ENCODE measurements at regions not wholly inside any gene's neighbourhood (a gene's known extent, or its start where the extent isn't known, plus 50 kb on each side); places are given as distances from the start of the nearest gene placed in this dataset.

DNA sequence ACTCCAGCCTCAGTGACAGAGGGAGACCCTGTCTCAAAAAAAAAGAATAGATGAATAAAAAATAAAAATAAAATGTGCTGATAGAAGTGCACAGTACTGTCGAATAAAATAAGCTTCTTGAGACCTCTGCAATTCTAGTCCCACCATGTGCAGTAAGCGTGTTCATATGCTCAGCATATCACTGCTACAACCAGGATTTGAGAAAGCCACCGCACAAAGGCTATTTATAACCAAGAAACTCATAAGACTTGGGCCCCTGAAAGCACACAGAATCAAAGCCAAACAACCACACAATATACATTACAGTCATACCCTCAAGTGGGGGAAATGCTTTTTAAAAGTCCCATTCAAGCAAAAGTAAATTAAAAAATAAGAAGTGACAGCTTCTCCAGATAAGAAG, 56.5 kb upstream of the FXR1 start:
- no peak overlapping the region for H3K23ac ChIP-seq (ENCODE audit: low read depth, low read length)
- H2AFZ ChIP-seq (replicated peaks; ENCODE audit: low read length, poor library complexity), result no peak overlapping the region
- H2AK9ac ChIP-seq (replicated peaks; ENCODE audit: low read depth, low read length, poor library complexity), result no peak overlapping the region
- no peak overlapping the region for H3K9ac ChIP-seq (ENCODE audit: low read depth, low read length)
- H3K9me1 ChIP-seq (ENCODE audit: insufficient read depth, low read length), result no peaks in the 10 kb centered on the region
- no peaks in the 10 kb centered on the region for H3K36me3 ChIP-seq (ENCODE audit: control insufficient read depth, insufficient read depth, low read length)
- H2BK120ac ChIP-seq (ENCODE audit: low read depth, low read length), result no peak overlapping the region
- WGBS, 2 experiments (ENCODE audit: extremely low coverage in 2 of 2, insufficient read length in 1 of 2), result 17% methylated on average over 1 of the region's 3 CpGs; no CpG with 5 or more reads in 1 of the 2 experiments
- H4K5ac ChIP-seq (ENCODE audit: low read depth, low read length), result no peak overlapping the region
- H3K27ac ChIP-seq (ENCODE audit: insufficient read depth, low read length), result no peak overlapping the region
- TF ChIP-seq, protein P1, sequence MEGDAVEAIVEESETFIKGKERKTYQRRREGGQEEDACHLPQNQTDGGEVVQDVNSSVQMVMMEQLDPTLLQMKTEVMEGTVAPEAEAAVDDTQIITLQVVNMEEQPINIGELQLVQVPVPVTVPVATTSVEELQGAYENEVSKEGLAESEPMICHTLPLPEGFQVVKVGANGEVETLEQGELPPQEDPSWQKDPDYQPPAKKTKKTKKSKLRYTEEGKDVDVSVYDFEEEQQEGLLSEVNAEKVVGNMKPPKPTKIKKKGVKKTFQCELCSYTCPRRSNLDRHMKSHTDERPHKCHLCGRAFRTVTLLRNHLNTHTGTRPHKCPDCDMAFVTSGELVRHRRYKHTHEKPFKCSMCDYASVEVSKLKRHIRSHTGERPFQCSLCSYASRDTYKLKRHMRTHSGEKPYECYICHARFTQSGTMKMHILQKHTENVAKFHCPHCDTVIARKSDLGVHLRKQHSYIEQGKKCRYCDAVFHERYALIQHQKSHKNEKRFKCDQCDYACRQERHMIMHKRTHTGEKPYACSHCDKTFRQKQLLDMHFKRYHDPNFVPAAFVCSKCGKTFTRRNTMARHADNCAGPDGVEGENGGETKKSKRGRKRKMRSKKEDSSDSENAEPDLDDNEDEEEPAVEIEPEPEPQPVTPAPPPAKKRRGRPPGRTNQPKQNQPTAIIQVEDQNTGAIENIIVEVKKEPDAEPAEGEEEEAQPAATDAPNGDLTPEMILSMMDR (conservative IDR thresholded peaks at IDR 0.05; ENCODE audit: low read depth, low read length), result no peak
- TF ChIP-seq RFX5 (IDR thresholded peaks at IDR 0.05; ENCODE audit: low read depth, low read length) (no peak), MXI1 (IDR thresholded peaks at IDR 0.05; ENCODE audit: borderline replicate concordance, low read depth, low read length) (no peak)
- no peak overlapping the region for H3K56ac ChIP-seq (ENCODE audit: extremely low read depth, insufficient read depth, low read length)
- H2BK5ac ChIP-seq (ENCODE audit: low read depth, low read length, poor library complexity, severe bottlenecking), result no peak overlapping the region
- intact Hi-C loops (cut with micrococcal nuclease), result no loop called here
- H3K9me3 ChIP-seq (ENCODE audit: control insufficient read depth, insufficient read depth, low read length), result 0 out of 2 replicates have a peak, but pooled peaks cover 2% of the 10 kb centered on the region
- H3K14ac ChIP-seq (replicated peaks; ENCODE audit: low read depth, low read length), result no peak overlapping the region
- no peak overlapping the region for H4K8ac ChIP-seq (ENCODE audit: low read depth in 2 of 2, low read length in 2 of 2)
- no peak overlapping the region for H2BK20ac ChIP-seq (ENCODE audit: low read depth, low read length)
- in situ Hi-C loops (cut with MboI; ENCODE audit: low sequenced_read_pairs), result no loop called here
- dilution Hi-C loops (cut with HindIII; ENCODE audit: low sequenced_read_pairs, unreplicated experiment), result no loop called here
- no peak overlapping the region for H3K4me3 ChIP-seq (ENCODE audit: insufficient read depth, low read depth, low read length)
- no peak overlapping the region for H3K4ac ChIP-seq (ENCODE audit: low read depth, low read length)
- no peaks in the 10 kb centered on the region for H3K79me1 ChIP-seq (ENCODE audit: low read depth in 1 of 2, low read length in 2 of 2)
- ChIA-PET CTCF (no interaction called here), POLR2A (ENCODE audit: unreplicated experiment) (no interaction called here)
- no peaks in the 10 kb centered on the region for H3K4me1 ChIP-seq (ENCODE audit: control insufficient read depth, insufficient read depth, low read length)
- H3K27me3 ChIP-seq (ENCODE audit: control insufficient read depth, insufficient read depth, low read length), result no peaks in the 10 kb centered on the region
- no peaks in the 10 kb centered on the region for H4K20me1 ChIP-seq (ENCODE audit: insufficient read depth, low read length)
- no peak for DNase-seq
- no TSS peak for BruUV-seq (replicated peaks)
- no peak overlapping the region for H3K4me2 ChIP-seq (ENCODE audit: low read depth, low read length)
- no peak overlapping the region for H2AK5ac ChIP-seq (ENCODE audit: low read depth, low read length)
- no peak for ATAC-seq (ENCODE audit: low read depth)
- H4K91ac ChIP-seq (ENCODE audit: insufficient read depth, low read depth, low read length), result no peak overlapping the region
- H3K18ac ChIP-seq (ENCODE audit: low read depth, low read length), result no peak overlapping the region
- H2BK15ac ChIP-seq (ENCODE audit: low read depth, low read length), result no peak overlapping the region
